ENCODE measurements at regions not wholly inside any gene's neighbourhood (a gene's known extent, or its start where the extent isn't known, plus 50 kb on each side); places are given as distances from the start of the nearest gene placed in this dataset.

- DNase-seq, result no peak
- TF ChIP-seq POLR2A (IDR thresholded peaks at IDR 0.05) (no peak), CTCF (IDR thresholded peaks at IDR 0.05) (no peak)
These were observed 54.8 kb upstream of the CCDC167 start for GRCh38 chr6:37554480-37554819.

GRCh38 chr6:37552267-37552666, 52.6 kb upstream of the CCDC167 start:
- WGBS (ENCODE audit: insufficient coverage, low coverage, low lambda C conversion rate, missing lambda C conversion rate), result 20% methylated on average over 1 of the region's 4 CpGs

More at GRCh38 chr6:37554480-37554819, 54.8 kb upstream of the CCDC167 start:
- Histone ChIP-seq H3K36me3 (no peaks in the 10 kb centered on the region), H3K4me3 (no peak overlapping the region), H3K9me3 (no peaks in the 10 kb centered on the region), H3K27ac (no peak overlapping the region), H3K27me3 (no peaks in the 10 kb centered on the region), H3K4me1 (no peaks in the 10 kb centered on the region)
- WGBS (ENCODE audit: insufficient coverage, low coverage, low lambda C conversion rate, missing lambda C conversion rate), result 53% methylated on average over 5 of the region's 6 CpGs
- intact Hi-C loops (cut with DNase I), result no loop called here
- no peak for ATAC-seq

GRCh38 chr6:37551867-37552266, 52.2 kb upstream of the CCDC167 start:
- no peaks in the 10 kb centered on the region for H3K27me3 ChIP-seq
- 51% methylated on average over 10 of the region's 10 CpGs for WGBS (ENCODE audit: insufficient coverage, low coverage, low lambda C conversion rate, missing lambda C conversion rate)
- no peaks in the 10 kb centered on the region for H3K9me3 ChIP-seq
- intact Hi-C loops (cut with DNase I), result no loop called here
- no peak overlapping the region for H3K27ac ChIP-seq
- no peak overlapping the region for H3K4me3 ChIP-seq
- TF ChIP-seq POLR2A (IDR thresholded peaks at IDR 0.05) (no peak), CTCF (IDR thresholded peaks at IDR 0.05) (no peak)
- no peaks in the 10 kb centered on the region for H3K4me1 ChIP-seq
- DNase-seq (no peak), ATAC-seq (no peak)
- H3K36me3 ChIP-seq, result no peaks in the 10 kb centered on the region

More at GRCh38 chr6:37552267-37552666, 52.6 kb upstream of the CCDC167 start:
- H3K27ac ChIP-seq, result no peak overlapping the region
- no peak overlapping the region for H3K4me3 ChIP-seq
- H3K4me1 ChIP-seq, result no peaks in the 10 kb centered on the region
- no peaks in the 10 kb centered on the region for H3K9me3 ChIP-seq
- no peak for ATAC-seq
- no peaks in the 10 kb centered on the region for H3K27me3 ChIP-seq
- TF ChIP-seq POLR2A (IDR thresholded peaks at IDR 0.05), result no peak
- TF ChIP-seq CTCF (IDR thresholded peaks at IDR 0.05), result no peak
- no peak for DNase-seq
- intact Hi-C loops (cut with DNase I), result no loop called here
- no peaks in the 10 kb centered on the region for H3K36me3 ChIP-seq

DNA sequence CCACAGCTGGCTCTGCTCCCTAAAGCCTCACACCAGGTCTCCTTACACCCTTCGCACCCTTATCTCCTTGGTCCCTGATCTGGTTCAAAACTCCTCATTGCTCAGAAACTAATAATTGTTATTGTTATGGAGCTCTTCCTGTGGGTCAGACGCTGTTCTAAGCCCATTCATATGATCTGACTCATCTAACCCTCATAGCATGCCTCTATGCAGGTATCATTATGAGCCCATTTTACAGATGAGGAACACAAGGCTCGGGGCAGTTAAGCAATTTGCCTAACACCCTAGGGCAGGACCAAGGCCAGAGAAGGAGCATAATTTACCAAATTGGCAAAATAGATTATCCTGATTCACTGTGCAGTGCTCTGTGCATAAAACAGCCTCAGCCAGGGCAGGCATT, 51.8 kb upstream of the CCDC167 start:
- Histone ChIP-seq H3K4me1 (no peaks in the 10 kb centered on the region), H3K36me3 (no peaks in the 10 kb centered on the region), H3K9me3 (no peaks in the 10 kb centered on the region), H3K27me3 (no peaks in the 10 kb centered on the region), H3K27ac (no peak overlapping the region), H3K4me3 (no peak overlapping the region)
- no peak for ATAC-seq
- TF ChIP-seq CTCF (IDR thresholded peaks at IDR 0.05) (no peak), POLR2A (IDR thresholded peaks at IDR 0.05) (no peak)
- DNase-seq, result no peak
- intact Hi-C loops (cut with DNase I), result no loop called here
- WGBS (ENCODE audit: insufficient coverage, low coverage, low lambda C conversion rate, missing lambda C conversion rate), result 42% methylated on average over 3 of the region's 3 CpGs

GRCh38 chr6:37551002-37551401, 51.3 kb upstream of the CCDC167 start:
- H3K4me1 ChIP-seq, result no peaks in the 10 kb centered on the region
- ATAC-seq (no peak), DNase-seq (no peak)
- 0% methylated on average over 1 of the region's 3 CpGs for WGBS (ENCODE audit: insufficient coverage, low coverage, low lambda C conversion rate, missing lambda C conversion rate)
- no peaks in the 10 kb centered on the region for H3K9me3 ChIP-seq
- intact Hi-C loops (cut with DNase I), result no loop called here
- TF ChIP-seq POLR2A (IDR thresholded peaks at IDR 0.05), result no peak
- TF ChIP-seq CTCF (IDR thresholded peaks at IDR 0.05), result no peak
- no peak overlapping the region for H3K27ac ChIP-seq
- H3K27me3 ChIP-seq, result no peaks in the 10 kb centered on the region
- no peak overlapping the region for H3K4me3 ChIP-seq
- H3K36me3 ChIP-seq, result no peaks in the 10 kb centered on the region

All from right lobe of liver (tissue), 6 donors.